ENCODE measurements at regions not wholly inside any gene's neighbourhood (a gene's known extent, or its start where the extent isn't known, plus 50 kb on each side); places are given as distances from the start of the nearest gene placed in this dataset.
"Not testable (repeated sequence)": the region's sequence is repeated elsewhere in the genome, so short reads cannot be mapped to it uniquely, and the experiment has no call there.

DNA sequence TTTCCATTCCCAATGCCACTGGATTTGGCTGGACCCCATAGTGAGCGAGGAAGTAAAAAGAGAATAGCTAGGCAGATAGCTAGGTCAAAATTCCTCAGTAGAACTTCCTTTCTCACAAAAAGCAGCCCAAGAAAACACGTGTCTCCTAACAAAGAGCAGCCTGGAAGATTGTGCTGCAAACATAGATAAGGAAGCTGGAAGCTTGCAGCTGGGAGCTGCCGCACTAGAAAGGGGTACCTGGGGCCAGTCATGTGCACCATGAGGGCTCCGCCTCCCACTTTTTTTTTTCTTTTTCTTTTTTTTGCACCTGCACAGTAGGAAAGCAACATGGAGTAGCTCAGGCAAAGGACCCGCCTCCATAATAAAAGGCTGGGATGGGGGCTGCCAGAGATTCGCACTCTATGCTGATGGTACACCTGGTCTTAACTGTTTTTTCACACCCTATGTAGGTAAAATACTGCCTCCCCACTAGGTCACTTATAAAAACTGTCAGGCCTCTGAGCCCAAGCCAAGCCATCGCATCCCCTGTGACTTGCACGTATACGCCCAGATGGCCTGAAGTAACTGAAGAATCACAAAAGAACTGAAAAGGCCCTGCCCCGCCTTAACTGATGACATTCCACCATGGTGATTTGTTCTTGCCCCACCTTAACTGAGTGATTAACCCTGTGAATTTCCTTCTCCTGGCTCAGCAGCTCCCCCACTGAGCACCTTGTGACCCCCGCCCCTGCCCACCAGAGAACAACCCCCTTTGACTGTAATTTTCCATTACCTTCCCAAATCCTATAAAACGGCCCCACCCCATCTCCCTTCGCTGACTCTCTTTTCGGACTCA is 521.6 kb downstream of the IRS2 start:
- TF ChIP-seq, protein P1, sequence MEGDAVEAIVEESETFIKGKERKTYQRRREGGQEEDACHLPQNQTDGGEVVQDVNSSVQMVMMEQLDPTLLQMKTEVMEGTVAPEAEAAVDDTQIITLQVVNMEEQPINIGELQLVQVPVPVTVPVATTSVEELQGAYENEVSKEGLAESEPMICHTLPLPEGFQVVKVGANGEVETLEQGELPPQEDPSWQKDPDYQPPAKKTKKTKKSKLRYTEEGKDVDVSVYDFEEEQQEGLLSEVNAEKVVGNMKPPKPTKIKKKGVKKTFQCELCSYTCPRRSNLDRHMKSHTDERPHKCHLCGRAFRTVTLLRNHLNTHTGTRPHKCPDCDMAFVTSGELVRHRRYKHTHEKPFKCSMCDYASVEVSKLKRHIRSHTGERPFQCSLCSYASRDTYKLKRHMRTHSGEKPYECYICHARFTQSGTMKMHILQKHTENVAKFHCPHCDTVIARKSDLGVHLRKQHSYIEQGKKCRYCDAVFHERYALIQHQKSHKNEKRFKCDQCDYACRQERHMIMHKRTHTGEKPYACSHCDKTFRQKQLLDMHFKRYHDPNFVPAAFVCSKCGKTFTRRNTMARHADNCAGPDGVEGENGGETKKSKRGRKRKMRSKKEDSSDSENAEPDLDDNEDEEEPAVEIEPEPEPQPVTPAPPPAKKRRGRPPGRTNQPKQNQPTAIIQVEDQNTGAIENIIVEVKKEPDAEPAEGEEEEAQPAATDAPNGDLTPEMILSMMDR (IDR thresholded peaks at IDR 0.05), result not testable (repeated sequence)
- not testable (repeated sequence) for TF ChIP-seq POLR2A, EP300 (IDR thresholded peaks at IDR 0.05)
